CD14-positive monocyte (primary cell): ENCODE measurements at regions not wholly inside any gene's neighbourhood (a gene's known extent, or its start where the extent isn't known, plus 50 kb on each side); places are given as distances from the start of the nearest gene placed in this dataset.

Experiments
- DNase-seq, 3 donors: peaks; one replicate each; pipeline ENCODE4 v3.0.0-alpha.2; 2011 to 2022
- H2AFZ ChIP-seq: 2 replicates; pipeline ENCODE4 v1.6.0; 2012; ENCODE audit warnings: mild to moderate bottlenecking, low read depth, low read length, inconsistent platforms; ENCODE audit not compliant: insufficient read depth, poor library complexity, severe bottlenecking
- H3K27ac ChIP-seq, 2 donors: 1 replicate in 1 of 2; 2 replicates in 1 of 2; pipeline ENCODE4 v1.5.1; 2012 to 2013; ENCODE audit warnings: low read length in 2 of 2, control low read depth in 1 of 2, inconsistent platforms in 1 of 2, low read depth in 1 of 2, mild to moderate bottlenecking in 1 of 2
- H3K27me3 ChIP-seq, 2 donors: one replicate each; pipeline versions ENCODE4 v1.6.0 to v1.6.1; 2011 to 2013; ENCODE audit warnings: low read length in 2 of 2; ENCODE audit not compliant: control insufficient read depth in 2 of 2, insufficient read depth in 2 of 2
- H3K36me3 ChIP-seq, 2 donors: replicated peaks in 1 of 2; 1 replicate in 1 of 2; 2 replicates in 1 of 2; pipeline versions ENCODE4 v1.5.1 to v1.6.1; 2012 to 2013; ENCODE audit warnings: low read length in 2 of 2, control low read depth in 1 of 2, inconsistent platforms in 1 of 2, mild to moderate bottlenecking in 1 of 2; ENCODE audit not compliant: insufficient read depth in 2 of 2, control insufficient read depth in 1 of 2
- H3K4me1 ChIP-seq, 2 donors: 1 replicate in 1 of 2; 2 replicates in 1 of 2; pipeline versions ENCODE4 v1.5.1 to v1.6.1; 2012 to 2013; ENCODE audit warnings: low read length in 2 of 2, control low read depth in 1 of 2, inconsistent platforms in 1 of 2, mild to moderate bottlenecking in 1 of 2, moderate library complexity in 1 of 2; ENCODE audit not compliant: insufficient read depth in 2 of 2, control insufficient read depth in 1 of 2
- H3K4me2 ChIP-seq: replicated peaks from 2 replicates; pipeline ENCODE3; 2012; ENCODE audit warnings: low read length, moderate library complexity, mild to moderate bottlenecking; ENCODE audit not compliant: poor library complexity, severe bottlenecking; ENCODE audit errors: extremely low read depth
- H3K4me3 ChIP-seq, 3 experiments: fragments of 200-600 bp in 1 of 3; sonication (generic) in 1 of 3; replicated peaks in 1 of 3; 1 replicate in 2 of 3; 2 replicates in 1 of 3; pipeline ENCODE4 v1.5.1; 2011 to 2013; ENCODE audit warnings: low read length in 3 of 3, mild to moderate bottlenecking in 3 of 3, control low read depth in 2 of 3, low read depth in 2 of 3, inconsistent platforms in 1 of 3, moderate library complexity in 1 of 3
- H3K79me2 ChIP-seq: 2 replicates; pipeline ENCODE4 v1.6.0; 2012; ENCODE audit warnings: mild to moderate bottlenecking, control low read depth, inconsistent platforms, low read length, moderate library complexity; ENCODE audit not compliant: insufficient read depth
- H3K9ac ChIP-seq: 2 replicates; pipeline ENCODE4 v1.6.0; 2017; ENCODE audit warnings: low read length, mild to moderate bottlenecking; ENCODE audit not compliant: insufficient read depth, poor library complexity, severe bottlenecking
- H3K9me3 ChIP-seq, 2 donors: replicated peaks in 1 of 2; 1 replicate in 1 of 2; 2 replicates in 1 of 2; pipeline versions ENCODE4 v1.5.1 to v1.6.1; 2012 to 2013; ENCODE audit warnings: low read length in 2 of 2, control low read depth in 1 of 2; ENCODE audit not compliant: control insufficient read depth in 1 of 2, insufficient read depth in 1 of 2
- H4K20me1 ChIP-seq: 2 replicates; pipeline ENCODE4 v1.6.0; 2012; ENCODE audit warnings: mild to moderate bottlenecking, low read length, control low read depth, moderate library complexity; ENCODE audit not compliant: insufficient read depth
- H3K27ac Mint-ChIP-seq, 7 donors: one replicate each; pipeline ENCODE4 v1.8.0; 2020; ENCODE audit warnings: mild to moderate bottlenecking in 7 of 7, mixed read lengths in 7 of 7, moderate library complexity in 6 of 7, inconsistent platforms in 2 of 7
- H3K27me3 Mint-ChIP-seq, 3 donors: one replicate each; pipeline ENCODE4 v1.8.0; 2021 to 2022; ENCODE audit warnings: low read depth in 3 of 3, mild to moderate bottlenecking in 3 of 3, mixed read lengths in 3 of 3, moderate library complexity in 3 of 3, inconsistent platforms in 1 of 3
- H3K36me3 Mint-ChIP-seq, 2 donors: one replicate each; pipeline ENCODE4 v1.8.0; 2020; ENCODE audit warnings: mixed read lengths in 2 of 2, inconsistent platforms in 1 of 2, mild to moderate bottlenecking in 1 of 2
- H3K4me1 Mint-ChIP-seq: one replicate; pipeline ENCODE4 v1.8.0; 2020; ENCODE audit warnings: mild to moderate bottlenecking, mixed read lengths
- H3K4me3 Mint-ChIP-seq, 2 donors: one replicate each; pipeline ENCODE4 v1.8.0; 2020; ENCODE audit warnings: mild to moderate bottlenecking in 2 of 2, mixed read lengths in 2 of 2, moderate library complexity in 1 of 2
- H3K9me3 Mint-ChIP-seq, 7 donors: one replicate each; pipeline ENCODE4 v1.8.0; 2020 to 2022; ENCODE audit warnings: mixed read lengths in 7 of 7, mild to moderate bottlenecking in 6 of 7, moderate library complexity in 6 of 7, inconsistent platforms in 2 of 7
- CTCF ChIP-seq: fragments of 200-600 bp; IDR thresholded peaks from one replicate; pipeline ENCODE4 v1.8.0; 2022; ENCODE audit warnings: antibody characterized with exemption, mild to moderate bottlenecking
- WGBS: methylation state at CpG from one replicate; pipeline ENCODE4 v1.1.5; 2013; ENCODE audit warnings: missing lambda C conversion rate; ENCODE audit not compliant: insufficient coverage; 5-methylcytosine and 5-hydroxymethylcytosine counted together
- intact Hi-C, 2 donors: fragments of 100-400 bp; cut with micrococcal nuclease; formaldehyde crosslinking; loops; one replicate each; pipeline versions ENCODE4 v1.15.0 to v1.15.1; 2023

DNA sequence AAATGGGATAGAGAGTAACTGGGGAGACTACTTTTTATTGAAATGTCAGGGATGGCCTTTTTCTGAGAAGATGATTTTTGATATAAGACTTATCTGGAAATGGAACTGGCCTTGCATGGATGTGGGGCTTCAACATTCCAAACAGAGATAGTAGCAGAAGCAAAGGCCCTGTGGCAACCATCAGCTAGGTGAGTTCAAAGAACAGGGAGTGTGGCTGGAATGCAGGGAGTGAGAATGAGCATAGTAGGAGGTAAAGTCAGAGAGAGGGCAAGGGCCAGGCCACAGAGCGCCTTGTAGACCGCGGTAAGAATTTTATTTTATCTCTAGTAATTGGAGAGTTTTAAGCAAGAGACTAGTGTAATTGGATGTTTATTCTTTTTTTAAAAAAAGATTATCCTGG, 227.0 kb upstream of the B3GALT2 start:
- H3K4me3 Mint-ChIP-seq = no peak overlapping the region
- Histone ChIP-seq H3K4me3 (no peak overlapping the region), H2AFZ (no peak overlapping the region), H3K27ac (no peak overlapping the region), H3K27me3 (no peaks in the 10 kb centered on the region), H3K36me3 (no peaks in the 10 kb centered on the region), H3K79me2 (no peaks in the 10 kb centered on the region), H4K20me1 (no peaks in the 10 kb centered on the region), H3K4me1 (peaks cover 4 to 9% of the 10 kb centered on the region in 2 donors), H3K9me3 (no peaks in the 10 kb centered on the region), H3K9ac (no peak overlapping the region), H3K4me2 (no peak overlapping the region)
- H3K9me3 Mint-ChIP-seq = peaks cover 0 to 2% (median 0%) of the 10 kb centered on the region in 7 donors
- DNase-seq = no peak
- WGBS = 80% methylated on average over 1 of the region's 3 CpGs
- intact Hi-C loops = no loop called here
- no peak for TF ChIP-seq CTCF
- H3K27ac Mint-ChIP-seq = no peak overlapping the region
- peaks cover 18% of the 10 kb centered on the region for H3K4me1 Mint-ChIP-seq
- H3K27me3 Mint-ChIP-seq = peaks cover 0 to 3% (median 1%) of the 10 kb centered on the region in 3 donors
- no peaks in the 10 kb centered on the region for H3K36me3 Mint-ChIP-seq

DNA sequence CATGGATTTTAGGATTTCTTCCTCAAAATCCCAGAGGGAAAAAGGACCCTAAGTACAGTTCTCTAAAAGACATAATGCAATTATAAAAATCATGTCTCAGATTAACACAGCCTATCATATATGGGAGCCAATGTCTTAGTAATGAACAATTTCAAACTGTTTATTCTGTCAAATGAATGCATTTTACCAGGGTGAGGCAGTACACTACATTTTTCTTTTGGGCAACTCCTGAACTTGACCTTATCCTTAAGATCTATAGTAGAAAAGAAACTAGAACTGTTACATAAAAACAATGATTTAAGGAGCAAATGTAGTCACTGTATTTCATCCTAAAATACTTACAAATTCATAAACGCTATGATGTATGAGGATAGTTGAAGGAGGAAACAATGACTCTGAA, 226.3 kb upstream of the B3GALT2 start:
- H3K27me3 ChIP-seq = no peaks in the 10 kb centered on the region
- no peaks in the 10 kb centered on the region for H3K36me3 Mint-ChIP-seq
- no peaks in the 10 kb centered on the region for H3K9me3 ChIP-seq
- H4K20me1 ChIP-seq = no peaks in the 10 kb centered on the region
- intact Hi-C loops = no loop called here
- H3K4me3 ChIP-seq = no peak overlapping the region
- no peak overlapping the region for H3K4me3 Mint-ChIP-seq
- H3K9me3 Mint-ChIP-seq = no peaks in the 10 kb centered on the region
- WGBS = no CpG with 5 or more reads among the region's 1 CpG
- H3K36me3 ChIP-seq = no peaks in the 10 kb centered on the region
- H2AFZ ChIP-seq = no peak overlapping the region
- H3K4me1 Mint-ChIP-seq = peaks cover 11% of the 10 kb centered on the region
- no peak overlapping the region for H3K27ac Mint-ChIP-seq
- no peaks in the 10 kb centered on the region for H3K79me2 ChIP-seq
- no peak for TF ChIP-seq CTCF
- no peak overlapping the region for H3K9ac ChIP-seq
- peaks cover 0 to 3% (median 1%) of the 10 kb centered on the region in 3 donors for H3K27me3 Mint-ChIP-seq
- DNase-seq = no peak
- no peak overlapping the region for H3K27ac ChIP-seq
- peaks cover 0 to 3% of the 10 kb centered on the region in 2 donors for H3K4me1 ChIP-seq
- no peak overlapping the region for H3K4me2 ChIP-seq
